NCI-H526 treated with DMSO at 0.1 percent for 48 hours (cell line): ENCODE measurements at regions not wholly inside any gene's neighbourhood (a gene's known extent, or its start where the extent isn't known, plus 50 kb on each side); places are given as distances from the start of the nearest gene placed in this dataset.
"Not testable (repeated sequence)": the region's sequence is repeated elsewhere in the genome, so short reads cannot be mapped to it uniquely, and the experiment has no call there.

Experiments used
- DNase-seq: peaks from one replicate; lab custom pipeline; 2025; lab: John Stamatoyannopoulos, UW

DNA sequence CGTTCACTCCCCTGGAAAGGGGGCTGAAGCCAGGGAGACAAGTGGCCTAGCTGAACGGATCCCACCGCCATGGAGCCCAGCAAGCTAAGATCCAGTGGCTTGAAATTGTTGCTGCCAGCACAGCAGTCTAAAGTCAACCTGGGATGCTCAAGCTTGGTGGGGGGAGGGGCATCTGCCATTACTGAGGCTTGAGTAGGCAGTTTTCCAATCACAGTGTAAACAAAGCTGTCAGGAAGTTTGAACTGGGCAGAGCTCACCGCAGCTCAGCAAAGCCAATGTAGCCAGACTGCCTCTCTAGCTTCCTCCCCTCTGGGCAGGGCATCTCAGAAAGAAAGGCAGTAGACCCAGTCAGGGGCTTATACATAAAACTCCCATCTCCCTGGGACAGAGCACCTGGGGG lies 470.0 kb upstream of the DIAPH2 start:
- not testable (repeated sequence) for DNase-seq

DNA sequence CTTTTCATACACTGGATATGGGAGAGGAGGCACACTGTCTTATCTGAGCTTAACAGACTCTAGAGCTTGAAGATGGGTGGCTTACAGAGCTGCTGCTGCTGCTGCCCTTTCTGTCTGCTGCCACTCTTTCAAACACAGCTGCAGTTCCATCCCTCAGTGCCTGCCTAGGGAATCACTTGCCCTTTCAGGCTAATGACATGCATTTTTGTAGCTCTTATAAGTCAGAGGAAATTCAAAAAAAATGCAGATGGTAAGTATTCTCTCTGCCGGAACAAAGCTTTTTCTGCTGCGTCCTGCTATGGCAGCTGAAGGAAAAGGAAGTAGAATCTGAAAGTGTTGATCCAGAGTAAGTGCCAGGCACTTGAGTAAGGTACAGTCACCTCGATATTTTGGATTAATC lies 460.4 kb upstream of the DIAPH2 start:
- no peak for DNase-seq

DNA sequence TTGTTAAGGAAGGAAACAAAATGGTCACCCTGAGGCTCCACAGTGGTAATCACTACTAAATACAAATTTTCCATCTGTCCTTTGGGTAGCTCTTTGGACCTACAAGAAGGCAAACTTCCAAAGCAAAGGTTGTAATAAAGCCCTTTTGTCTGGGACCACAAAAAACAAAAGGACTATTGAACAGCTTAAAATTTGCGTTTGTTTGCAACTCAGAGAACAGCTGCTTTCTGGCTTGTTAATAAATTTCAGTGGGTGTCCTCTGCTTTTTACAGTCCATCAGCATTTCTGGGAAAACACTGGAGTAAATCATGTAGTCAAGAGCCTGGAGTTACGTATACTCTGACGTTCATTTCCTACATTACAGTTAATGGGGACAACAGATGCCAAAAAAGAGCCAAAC lies 439.7 kb upstream of the DIAPH2 start:
- DNase-seq: no peak

- no peak for DNase-seq
These were observed 438.2 kb upstream of the DIAPH2 start for GRCh38 chrX:96246436-96246835.
